HepG2 (cell line): ENCODE measurements at regions not wholly inside any gene's neighbourhood (a gene's known extent, or its start where the extent isn't known, plus 50 kb on each side); places are given as distances from the start of the nearest gene placed in this dataset.

Experiments used
- ATAC-seq: fragments of 200-7000 bp; cut with Tn5 transposase; 3 replicates; pipeline ENCODE4 v1.9.1; 2020; ENCODE audit warnings: mild to moderate bottlenecking, moderate library complexity
- BruUV-seq: library from RNA; stranded (reverse); fragments of 400-500 nt; replicated peaks from 2 replicates; lab custom pipeline; 2021; lab: Mats Ljungman, UMichigan
- CTCF ChIA-PET: fragments of 300-600 bp; formaldehyde crosslinking; extraction: SDS; loops from one replicate; lab custom pipeline; 2021; ENCODE audit warnings: low total read pairs, inconsistent platforms, low intra/inter-chr PET ratio; lab: Yijun Ruan, JAX
- POLR2A ChIA-PET: fragments of 350-600 bp; sonication (Branson Sonifier 250); formaldehyde crosslinking; loops from one replicate; lab custom pipeline; 2020; ENCODE audit warnings: antibody characterized with exemption, inconsistent platforms; lab: Yijun Ruan, JAX
- DNase-seq: peaks from one replicate; pipeline ENCODE4 v3.0.0-alpha.2; 2015; ENCODE audit warnings: low spot score
- FAIRE-seq: peaks from 3 replicates; lab custom pipeline; 2011; peaks lifted over from hg19 to GRCh38; lab: Jason Lieb, UNC
- H2AFZ ChIP-seq: one replicate; pipeline ENCODE4 v1.6.1; 2011; ENCODE audit warnings: low read length, inconsistent platforms
- H3K27ac ChIP-seq: fragments of 300-600 bp; 3 replicates; pipeline ENCODE4 v1.8.0; 2011; ENCODE audit warnings: mixed run types, mild to moderate bottlenecking, mixed read lengths, low read length, inconsistent platforms; ENCODE audit not compliant: insufficient read depth; ENCODE audit errors: extremely low read length
- H3K27me3 ChIP-seq, 2 experiments: fragments of 200-600 bp in 1 of 2; 2 replicates in 1 of 2; 3 replicates in 1 of 2; pipeline versions ENCODE4 v1.6.0 to v1.8.0; 2011; ENCODE audit warnings: low read length in 2 of 2, mild to moderate bottlenecking in 2 of 2, moderate library complexity in 2 of 2, inconsistent platforms in 1 of 2; ENCODE audit not compliant: insufficient read depth in 2 of 2, control insufficient read depth in 1 of 2
- H3K36me3 ChIP-seq, 2 experiments: fragments of 200-600 bp in 1 of 2; replicated peaks in 1 of 2; 2 replicates in 1 of 2; 3 replicates in 1 of 2; pipeline versions ENCODE4 v1.5.1 to v1.8.0; 2011; ENCODE audit warnings: low read length in 2 of 2, inconsistent platforms in 1 of 2; ENCODE audit not compliant: insufficient read depth in 2 of 2, control insufficient read depth in 1 of 2
- H3K4me1 ChIP-seq: 2 replicates; pipeline ENCODE4 v1.5.1; 2012; ENCODE audit warnings: low read length, inconsistent platforms; ENCODE audit not compliant: insufficient read depth
- H3K4me2 ChIP-seq: 2 replicates; pipeline ENCODE4 v1.6.0; 2011; ENCODE audit warnings: low read depth, low read length, inconsistent platforms
- H3K4me3 ChIP-seq, 3 experiments: fragments of 200-600 bp in 1 of 3; sonication (generic), shearing (Covaris generic) in 1 of 3; replicated peaks in 1 of 3; 2 replicates each; pipeline ENCODE4 v1.5.1; 2011 to 2016; ENCODE audit warnings: low read length in 3 of 3, inconsistent platforms in 2 of 3, low read depth in 2 of 3, mild to moderate bottlenecking in 2 of 3, control low read depth in 1 of 3, mixed read lengths in 1 of 3; ENCODE audit not compliant: insufficient read depth in 1 of 3
- H3K79me2 ChIP-seq: one replicate; pipeline ENCODE4 v1.6.1; 2011; ENCODE audit warnings: low read length, inconsistent platforms; ENCODE audit not compliant: insufficient read depth
- H3K9ac ChIP-seq: 2 replicates; pipeline ENCODE4 v1.6.0; 2011; ENCODE audit warnings: mild to moderate bottlenecking, low read depth, low read length, inconsistent platforms; ENCODE audit not compliant: insufficient read depth
- H3K9me3 ChIP-seq: 2 replicates; pipeline ENCODE4 v1.5.1; 2012; ENCODE audit warnings: mild to moderate bottlenecking, low read length
- H4K20me1 ChIP-seq: 2 replicates; pipeline ENCODE4 v1.6.0; 2011; ENCODE audit warnings: inconsistent platforms, mild to moderate bottlenecking, low read length, moderate library complexity; ENCODE audit not compliant: insufficient read depth
- CENPX ChIP-seq: sonication (generic); formaldehyde crosslinking; IDR thresholded peaks from 2 replicates; pipeline ENCODE4 v1.9.0; 2021; ENCODE audit warnings: mild to moderate bottlenecking, missing genetic modification reagents, moderate library complexity
- CREM ChIP-seq, 2 experiments: sonication (generic) in 1 of 2; formaldehyde crosslinking in 1 of 2; IDR thresholded peaks; 2 replicates each; pipeline versions ENCODE4 v1.4.0 to v1.6.1; 2016 to 2020; ENCODE audit warnings: antibody characterized with exemption in 1 of 2, mild to moderate bottlenecking in 1 of 2, missing genetic modification reagents in 1 of 2
- KDM1A ChIP-seq: IDR thresholded peaks from 2 replicates; pipeline ENCODE4 v1.6.1; 2016; ENCODE audit warnings: missing compliant biosample characterization
- PCBP2 ChIP-seq: fragments of 200-400 bp; formaldehyde crosslinking; optimal IDR thresholded peaks from 2 replicates; pipeline ENCODE3; 2018; ENCODE audit warnings: low read length, low read depth; ENCODE audit not compliant: poor library complexity, severe bottlenecking
- RELA ChIP-seq: sonication (generic); formaldehyde crosslinking; IDR thresholded peaks from 2 replicates; pipeline ENCODE4 v1.4.0; 2020; ENCODE audit warnings: missing genetic modification reagents
- ZNF7 ChIP-seq: IDR thresholded peaks from 2 replicates; pipeline ENCODE4 v1.6.1; 2016; ENCODE audit warnings: missing biosample characterization, missing genetic modification reagents
- ZNF850 ChIP-seq: sonication (generic); formaldehyde crosslinking; conservative IDR thresholded peaks from 2 replicates; pipeline ENCODE4 v1.9.0; 2021; ENCODE audit warnings: mild to moderate bottlenecking, missing genetic modification reagents
- WGBS: methylation state at CpG from one replicate; pipeline ENCODE4 v1.1.6; 2017; ENCODE audit warnings: low lambda C conversion rate; 5-methylcytosine and 5-hydroxymethylcytosine counted together
- in situ Hi-C: cut with HindIII; loops from 2 replicates; pipeline ENCODE4 v1.10.0; 2017; ENCODE audit warnings: low pct_unique_long_range_greater_than_20kb; ENCODE audit not compliant: extremely low pct_ligation_motif_present
- intact Hi-C: fragments of 100-400 bp; cut with micrococcal nuclease; formaldehyde crosslinking; loops from one replicate; pipeline ENCODE4 v1.10.0; 2022; ENCODE audit not compliant: unreplicated experiment
- TF ChIP-seq, protein P1 (sequence below): sonication (generic); formaldehyde crosslinking; IDR thresholded peaks from 2 replicates; pipeline ENCODE4 v1.4.0; 2020; ENCODE audit warnings: mild to moderate bottlenecking, missing genetic modification reagents

DNA sequence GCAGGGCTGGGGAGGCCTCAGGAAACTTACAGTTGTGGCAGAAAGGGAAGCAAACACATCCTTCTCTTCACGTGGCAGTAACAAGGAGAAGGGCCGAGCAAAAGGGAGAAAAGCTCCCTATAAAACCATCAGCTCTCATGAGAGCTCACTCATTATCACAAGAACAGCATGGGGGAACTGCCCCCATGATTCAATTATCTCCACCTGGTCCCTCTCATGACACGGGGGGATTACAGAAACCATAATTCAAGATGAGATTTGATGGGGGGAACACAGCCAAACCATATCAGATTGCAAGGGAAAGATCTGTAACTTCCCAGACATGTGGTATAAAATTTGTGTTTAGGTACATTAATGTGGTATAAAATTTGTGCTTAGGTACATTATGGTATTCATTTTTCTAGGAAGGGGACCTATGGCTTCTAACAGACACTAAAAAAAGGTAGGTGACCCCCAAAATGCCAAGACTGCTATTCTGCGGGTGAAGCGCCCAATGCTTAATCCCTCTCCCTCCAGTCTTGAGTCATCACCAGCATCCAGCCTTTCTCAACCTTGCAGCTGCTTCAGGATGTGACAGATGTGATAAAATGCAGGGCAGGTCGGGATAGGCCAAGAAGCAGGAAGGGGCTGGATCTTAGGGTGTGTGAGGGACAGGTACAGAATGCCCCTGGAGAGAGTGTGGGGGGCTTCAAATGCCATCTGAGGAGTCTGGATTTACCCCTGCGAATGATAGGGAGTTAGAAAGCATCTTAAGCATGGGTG is 57.7 kb upstream of the AMPD3 start (continued):
- TF ChIP-seq, protein P1, sequence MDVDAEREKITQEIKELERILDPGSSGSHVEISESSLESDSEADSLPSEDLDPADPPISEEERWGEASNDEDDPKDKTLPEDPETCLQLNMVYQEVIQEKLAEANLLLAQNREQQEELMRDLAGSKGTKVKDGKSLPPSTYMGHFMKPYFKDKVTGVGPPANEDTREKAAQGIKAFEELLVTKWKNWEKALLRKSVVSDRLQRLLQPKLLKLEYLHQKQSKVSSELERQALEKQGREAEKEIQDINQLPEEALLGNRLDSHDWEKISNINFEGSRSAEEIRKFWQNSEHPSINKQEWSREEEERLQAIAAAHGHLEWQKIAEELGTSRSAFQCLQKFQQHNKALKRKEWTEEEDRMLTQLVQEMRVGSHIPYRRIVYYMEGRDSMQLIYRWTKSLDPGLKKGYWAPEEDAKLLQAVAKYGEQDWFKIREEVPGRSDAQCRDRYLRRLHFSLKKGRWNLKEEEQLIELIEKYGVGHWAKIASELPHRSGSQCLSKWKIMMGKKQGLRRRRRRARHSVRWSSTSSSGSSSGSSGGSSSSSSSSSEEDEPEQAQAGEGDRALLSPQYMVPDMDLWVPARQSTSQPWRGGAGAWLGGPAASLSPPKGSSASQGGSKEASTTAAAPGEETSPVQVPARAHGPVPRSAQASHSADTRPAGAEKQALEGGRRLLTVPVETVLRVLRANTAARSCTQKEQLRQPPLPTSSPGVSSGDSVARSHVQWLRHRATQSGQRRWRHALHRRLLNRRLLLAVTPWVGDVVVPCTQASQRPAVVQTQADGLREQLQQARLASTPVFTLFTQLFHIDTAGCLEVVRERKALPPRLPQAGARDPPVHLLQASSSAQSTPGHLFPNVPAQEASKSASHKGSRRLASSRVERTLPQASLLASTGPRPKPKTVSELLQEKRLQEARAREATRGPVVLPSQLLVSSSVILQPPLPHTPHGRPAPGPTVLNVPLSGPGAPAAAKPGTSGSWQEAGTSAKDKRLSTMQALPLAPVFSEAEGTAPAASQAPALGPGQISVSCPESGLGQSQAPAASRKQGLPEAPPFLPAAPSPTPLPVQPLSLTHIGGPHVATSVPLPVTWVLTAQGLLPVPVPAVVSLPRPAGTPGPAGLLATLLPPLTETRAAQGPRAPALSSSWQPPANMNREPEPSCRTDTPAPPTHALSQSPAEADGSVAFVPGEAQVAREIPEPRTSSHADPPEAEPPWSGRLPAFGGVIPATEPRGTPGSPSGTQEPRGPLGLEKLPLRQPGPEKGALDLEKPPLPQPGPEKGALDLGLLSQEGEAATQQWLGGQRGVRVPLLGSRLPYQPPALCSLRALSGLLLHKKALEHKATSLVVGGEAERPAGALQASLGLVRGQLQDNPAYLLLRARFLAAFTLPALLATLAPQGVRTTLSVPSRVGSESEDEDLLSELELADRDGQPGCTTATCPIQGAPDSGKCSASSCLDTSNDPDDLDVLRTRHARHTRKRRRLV (CRISPR knock-in tag), result no peak
- TF ChIP-seq KDM1A (CRISPR knock-in tag) (no peak), RELA (CRISPR knock-in tag) (no peak)

- no peaks in the 10 kb centered on the region for H3K79me2 ChIP-seq
- in situ Hi-C loops, result no loop called here
- H2AFZ ChIP-seq, result no peak overlapping the region
- no peak for TF ChIP-seq CENPX (CRISPR knock-in tag)
- no peak for TF ChIP-seq ZNF7 (CRISPR knock-in tag)
- no peak for TF ChIP-seq ZNF850
- TF ChIP-seq PCBP2, result no peak
- TF ChIP-seq CREM (IDR thresholded peaks at IDR 0.05), result no peak
- TF ChIP-seq CREM (CRISPR knock-in tag; IDR thresholded peaks at IDR 0.05), result no peak
- TF ChIP-seq, all 625 proteins: peak for 0
- Histone ChIP-seq H3K27ac (no peak overlapping the region), H3K9ac (no peak overlapping the region), H3K36me3 (no peaks in the 10 kb centered on the region), H3K9me3 (no peaks in the 10 kb centered on the region), H3K27me3 (peaks cover 0 to 39% of the 10 kb centered on the region in 2 experiments; a peak in 3 of 5 replicates), H4K20me1 (no peaks in the 10 kb centered on the region), H3K4me1 (peaks cover 11% of the 10 kb centered on the region), H3K4me2 (no peak overlapping the region), H3K4me3 (no peak overlapping the region)
- POLR2A ChIA-PET, result no interaction called here
- 10% methylated on average over 2 of the region's 4 CpGs for WGBS
- BruUV-seq, result no TSS peak
- DNase-seq, result no peak
- intact Hi-C loops, result no loop called here
- no peak for ATAC-seq
- no peak for FAIRE-seq
- CTCF ChIA-PET, result no interaction called here
These were observed 56.5 kb upstream of the AMPD3 start for GRCh38 chr11:10398525-10398924.
